ENCODE measurements at regions not wholly inside any gene's neighbourhood (a gene's known extent, or its start where the extent isn't known, plus 50 kb on each side); places are given as distances from the start of the nearest gene placed in this dataset.

- TF ChIP-seq SPI1 (IDR thresholded peaks at IDR 0.05; ENCODE audit: low read depth, low read length) (no peak), POLR2A (IDR thresholded peaks at IDR 0.05; ENCODE audit: low read depth, low read length) (no peak)
Observed at GRCh38 chr4:3702561-3703221, 63.5 kb upstream of the ADRA2C start.

Data from GM12891 (cell line).